CD14-positive monocyte (primary cell): ENCODE measurements at regions not wholly inside any gene's neighbourhood (a gene's known extent, or its start where the extent isn't known, plus 50 kb on each side); places are given as distances from the start of the nearest gene placed in this dataset.

Experiments used
- DNase-seq, 3 donors: peaks; one replicate each; pipeline ENCODE4 v3.0.0-alpha.2; 2011 to 2022
- H2AFZ ChIP-seq: 2 replicates; pipeline ENCODE4 v1.6.0; 2012; ENCODE audit warnings: mild to moderate bottlenecking, low read depth, low read length, inconsistent platforms; ENCODE audit not compliant: insufficient read depth, poor library complexity, severe bottlenecking
- H3K27ac ChIP-seq, 2 donors: 1 replicate in 1 of 2; 2 replicates in 1 of 2; pipeline ENCODE4 v1.5.1; 2012 to 2013; ENCODE audit warnings: low read length in 2 of 2, control low read depth in 1 of 2, inconsistent platforms in 1 of 2, low read depth in 1 of 2, mild to moderate bottlenecking in 1 of 2
- H3K27me3 ChIP-seq, 2 donors: one replicate each; pipeline versions ENCODE4 v1.6.0 to v1.6.1; 2011 to 2013; ENCODE audit warnings: low read length in 2 of 2; ENCODE audit not compliant: control insufficient read depth in 2 of 2, insufficient read depth in 2 of 2
- H3K36me3 ChIP-seq, 2 donors: replicated peaks in 1 of 2; 1 replicate in 1 of 2; 2 replicates in 1 of 2; pipeline versions ENCODE4 v1.5.1 to v1.6.1; 2012 to 2013; ENCODE audit warnings: low read length in 2 of 2, control low read depth in 1 of 2, inconsistent platforms in 1 of 2, mild to moderate bottlenecking in 1 of 2; ENCODE audit not compliant: insufficient read depth in 2 of 2, control insufficient read depth in 1 of 2
- H3K4me1 ChIP-seq, 2 donors: 1 replicate in 1 of 2; 2 replicates in 1 of 2; pipeline versions ENCODE4 v1.5.1 to v1.6.1; 2012 to 2013; ENCODE audit warnings: low read length in 2 of 2, control low read depth in 1 of 2, inconsistent platforms in 1 of 2, mild to moderate bottlenecking in 1 of 2, moderate library complexity in 1 of 2; ENCODE audit not compliant: insufficient read depth in 2 of 2, control insufficient read depth in 1 of 2
- H3K4me2 ChIP-seq: replicated peaks from 2 replicates; pipeline ENCODE3; 2012; ENCODE audit warnings: low read length, moderate library complexity, mild to moderate bottlenecking; ENCODE audit not compliant: poor library complexity, severe bottlenecking; ENCODE audit errors: extremely low read depth
- H3K4me3 ChIP-seq, 3 experiments: fragments of 200-600 bp in 1 of 3; sonication (generic) in 1 of 3; replicated peaks in 1 of 3; 1 replicate in 2 of 3; 2 replicates in 1 of 3; pipeline ENCODE4 v1.5.1; 2011 to 2013; ENCODE audit warnings: low read length in 3 of 3, mild to moderate bottlenecking in 3 of 3, control low read depth in 2 of 3, low read depth in 2 of 3, inconsistent platforms in 1 of 3, moderate library complexity in 1 of 3
- H3K79me2 ChIP-seq: 2 replicates; pipeline ENCODE4 v1.6.0; 2012; ENCODE audit warnings: mild to moderate bottlenecking, control low read depth, inconsistent platforms, low read length, moderate library complexity; ENCODE audit not compliant: insufficient read depth
- H3K9ac ChIP-seq: 2 replicates; pipeline ENCODE4 v1.6.0; 2017; ENCODE audit warnings: low read length, mild to moderate bottlenecking; ENCODE audit not compliant: insufficient read depth, poor library complexity, severe bottlenecking
- H3K9me3 ChIP-seq, 2 donors: replicated peaks in 1 of 2; 1 replicate in 1 of 2; 2 replicates in 1 of 2; pipeline versions ENCODE4 v1.5.1 to v1.6.1; 2012 to 2013; ENCODE audit warnings: low read length in 2 of 2, control low read depth in 1 of 2; ENCODE audit not compliant: control insufficient read depth in 1 of 2, insufficient read depth in 1 of 2
- H4K20me1 ChIP-seq: 2 replicates; pipeline ENCODE4 v1.6.0; 2012; ENCODE audit warnings: mild to moderate bottlenecking, low read length, control low read depth, moderate library complexity; ENCODE audit not compliant: insufficient read depth
- H3K27ac Mint-ChIP-seq, 7 donors: one replicate each; pipeline ENCODE4 v1.8.0; 2020; ENCODE audit warnings: mild to moderate bottlenecking in 7 of 7, mixed read lengths in 7 of 7, moderate library complexity in 6 of 7, inconsistent platforms in 2 of 7
- H3K27me3 Mint-ChIP-seq, 3 donors: one replicate each; pipeline ENCODE4 v1.8.0; 2021 to 2022; ENCODE audit warnings: low read depth in 3 of 3, mild to moderate bottlenecking in 3 of 3, mixed read lengths in 3 of 3, moderate library complexity in 3 of 3, inconsistent platforms in 1 of 3
- H3K36me3 Mint-ChIP-seq, 2 donors: one replicate each; pipeline ENCODE4 v1.8.0; 2020; ENCODE audit warnings: mixed read lengths in 2 of 2, inconsistent platforms in 1 of 2, mild to moderate bottlenecking in 1 of 2
- H3K4me1 Mint-ChIP-seq: one replicate; pipeline ENCODE4 v1.8.0; 2020; ENCODE audit warnings: mild to moderate bottlenecking, mixed read lengths
- H3K4me3 Mint-ChIP-seq, 2 donors: one replicate each; pipeline ENCODE4 v1.8.0; 2020; ENCODE audit warnings: mild to moderate bottlenecking in 2 of 2, mixed read lengths in 2 of 2, moderate library complexity in 1 of 2
- H3K9me3 Mint-ChIP-seq, 7 donors: one replicate each; pipeline ENCODE4 v1.8.0; 2020 to 2022; ENCODE audit warnings: mixed read lengths in 7 of 7, mild to moderate bottlenecking in 6 of 7, moderate library complexity in 6 of 7, inconsistent platforms in 2 of 7
- WGBS: methylation state at CpG from one replicate; pipeline ENCODE4 v1.1.5; 2013; ENCODE audit warnings: missing lambda C conversion rate; ENCODE audit not compliant: insufficient coverage; 5-methylcytosine and 5-hydroxymethylcytosine counted together
- intact Hi-C, 2 donors: fragments of 100-400 bp; cut with micrococcal nuclease; formaldehyde crosslinking; loops; one replicate each; pipeline versions ENCODE4 v1.15.0 to v1.15.1; 2023
- TF ChIP-seq, protein P1 (sequence below): fragments of 200-600 bp; IDR thresholded peaks from one replicate; pipeline ENCODE4 v1.8.0; 2022; ENCODE audit warnings: antibody characterized with exemption, mild to moderate bottlenecking

- Histone ChIP-seq H3K79me2 (no peaks in the 10 kb centered on the region), H3K9ac (no peak overlapping the region), H3K27me3 (no peaks in the 10 kb centered on the region), H3K4me1 (no peaks in the 10 kb centered on the region), H4K20me1 (no peaks in the 10 kb centered on the region), H3K9me3 (no peaks in the 10 kb centered on the region), H3K4me3 (no peak overlapping the region), H2AFZ (no peak overlapping the region), H3K36me3 (no peaks in the 10 kb centered on the region), H3K27ac (no peak overlapping the region), H3K4me2 (no peak overlapping the region)
- no peak overlapping the region for H3K27ac Mint-ChIP-seq
- DNase-seq = no peak
- H3K27me3 Mint-ChIP-seq = peaks cover 0 to 2% (median 2%) of the 10 kb centered on the region in 3 donors
- no peak overlapping the region for H3K4me3 Mint-ChIP-seq
- no peaks in the 10 kb centered on the region for H3K36me3 Mint-ChIP-seq
- TF ChIP-seq, protein P1, sequence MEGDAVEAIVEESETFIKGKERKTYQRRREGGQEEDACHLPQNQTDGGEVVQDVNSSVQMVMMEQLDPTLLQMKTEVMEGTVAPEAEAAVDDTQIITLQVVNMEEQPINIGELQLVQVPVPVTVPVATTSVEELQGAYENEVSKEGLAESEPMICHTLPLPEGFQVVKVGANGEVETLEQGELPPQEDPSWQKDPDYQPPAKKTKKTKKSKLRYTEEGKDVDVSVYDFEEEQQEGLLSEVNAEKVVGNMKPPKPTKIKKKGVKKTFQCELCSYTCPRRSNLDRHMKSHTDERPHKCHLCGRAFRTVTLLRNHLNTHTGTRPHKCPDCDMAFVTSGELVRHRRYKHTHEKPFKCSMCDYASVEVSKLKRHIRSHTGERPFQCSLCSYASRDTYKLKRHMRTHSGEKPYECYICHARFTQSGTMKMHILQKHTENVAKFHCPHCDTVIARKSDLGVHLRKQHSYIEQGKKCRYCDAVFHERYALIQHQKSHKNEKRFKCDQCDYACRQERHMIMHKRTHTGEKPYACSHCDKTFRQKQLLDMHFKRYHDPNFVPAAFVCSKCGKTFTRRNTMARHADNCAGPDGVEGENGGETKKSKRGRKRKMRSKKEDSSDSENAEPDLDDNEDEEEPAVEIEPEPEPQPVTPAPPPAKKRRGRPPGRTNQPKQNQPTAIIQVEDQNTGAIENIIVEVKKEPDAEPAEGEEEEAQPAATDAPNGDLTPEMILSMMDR = no peak
- intact Hi-C loops = no loop called here
- H3K4me1 Mint-ChIP-seq = no peaks in the 10 kb centered on the region
- WGBS = no CpG with 5 or more reads among the region's 1 CpG
- peaks cover 0 to 3% (median 0%) of the 10 kb centered on the region in 7 donors for H3K9me3 Mint-ChIP-seq
Measured at GRCh38 chr9:28764532-28764931, 1191.3 kb upstream of the C9orf72 start.

GRCh38 chr9:28770226-28770625, 1196.9 kb upstream of the C9orf72 start:
- no peak overlapping the region for H3K9ac ChIP-seq
- H3K4me2 ChIP-seq = no peak overlapping the region
- H3K27me3 ChIP-seq = no peaks in the 10 kb centered on the region
- H3K79me2 ChIP-seq = no peaks in the 10 kb centered on the region
- no peaks in the 10 kb centered on the region for H3K9me3 ChIP-seq
- H4K20me1 ChIP-seq = no peaks in the 10 kb centered on the region
- Mint-ChIP-seq H3K27me3 (peaks cover 0 to 1% (median 1%) of the 10 kb centered on the region in 3 donors), H3K27ac (no peak overlapping the region), H3K9me3 (peaks cover 0 to 2% (median 0%) of the 10 kb centered on the region in 7 donors), H3K4me1 (no peaks in the 10 kb centered on the region), H3K36me3 (no peaks in the 10 kb centered on the region), H3K4me3 (no peak overlapping the region)
- intact Hi-C loops = no loop called here
- TF ChIP-seq, protein P1 = no peak
- WGBS = no CpG with 5 or more reads among the region's 4 CpGs
- no peak overlapping the region for H3K4me3 ChIP-seq
- no peak overlapping the region for H2AFZ ChIP-seq
- no peak for DNase-seq
- H3K36me3 ChIP-seq = no peaks in the 10 kb centered on the region
- H3K4me1 ChIP-seq = no peaks in the 10 kb centered on the region
- H3K27ac ChIP-seq = no peak overlapping the region
